8988T (cell line): ENCODE measurements at regions not wholly inside any gene's neighbourhood (a gene's known extent, or its start where the extent isn't known, plus 50 kb on each side); places are given as distances from the start of the nearest gene placed in this dataset.

ENCODE experiments used
- DNase-seq: peaks from one replicate; pipeline ENCODE4 v3.0.0; 2011

DNA sequence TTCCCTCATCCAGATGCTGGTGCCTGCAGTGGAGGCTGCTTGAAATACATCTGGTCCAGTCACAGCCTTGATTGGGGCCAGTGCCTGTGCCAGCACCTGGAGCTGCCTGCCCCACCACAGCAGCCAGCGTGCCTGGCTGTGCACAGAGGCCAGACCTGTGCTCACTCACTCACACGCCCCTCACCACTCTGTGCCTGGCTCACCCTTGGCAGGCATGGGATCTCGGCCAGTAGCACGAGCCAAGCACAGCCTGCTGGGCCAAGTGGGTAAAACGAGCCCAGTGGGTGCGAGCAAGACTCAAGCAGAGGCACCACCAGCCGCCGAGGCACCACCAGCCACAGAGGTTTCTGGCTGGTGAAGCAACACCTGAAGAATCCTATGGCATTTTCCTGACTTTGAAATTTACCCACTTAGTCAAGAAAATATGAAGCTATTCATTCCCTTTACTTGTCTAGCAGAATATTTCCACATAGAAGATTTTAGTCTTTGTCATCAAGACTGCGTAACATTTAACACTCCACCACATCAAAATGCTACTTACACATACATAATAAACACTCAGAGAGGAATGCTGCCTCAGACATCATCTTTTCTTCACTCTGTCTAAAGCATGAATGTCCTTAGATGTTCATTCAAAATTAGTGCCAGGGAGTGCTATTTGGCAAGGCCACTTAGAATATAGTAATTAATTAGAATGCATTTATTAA lies 424.3 kb upstream of the FAT3 start:
- no peak for DNase-seq

DNA sequence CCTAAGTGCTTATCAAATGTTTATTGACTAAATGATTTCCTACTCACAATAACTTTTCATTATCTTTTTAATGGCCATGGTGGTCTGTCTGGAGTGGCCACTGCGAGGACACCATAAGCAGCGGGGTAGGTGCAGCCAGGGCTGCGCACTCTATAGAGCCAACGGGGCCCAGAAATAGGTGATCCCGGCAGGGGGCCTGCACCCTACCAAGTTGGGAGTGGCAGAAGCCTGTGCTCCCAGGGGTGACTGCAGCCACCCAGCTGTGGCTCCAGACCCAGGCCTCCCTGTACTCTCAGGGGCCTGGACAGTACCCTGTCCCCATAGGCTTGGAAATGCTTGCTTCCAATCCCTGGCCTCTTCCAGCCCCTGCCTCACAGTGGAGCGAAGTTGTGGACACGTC lies 426.4 kb upstream of the FAT3 start:
- no peak for DNase-seq

DNA sequence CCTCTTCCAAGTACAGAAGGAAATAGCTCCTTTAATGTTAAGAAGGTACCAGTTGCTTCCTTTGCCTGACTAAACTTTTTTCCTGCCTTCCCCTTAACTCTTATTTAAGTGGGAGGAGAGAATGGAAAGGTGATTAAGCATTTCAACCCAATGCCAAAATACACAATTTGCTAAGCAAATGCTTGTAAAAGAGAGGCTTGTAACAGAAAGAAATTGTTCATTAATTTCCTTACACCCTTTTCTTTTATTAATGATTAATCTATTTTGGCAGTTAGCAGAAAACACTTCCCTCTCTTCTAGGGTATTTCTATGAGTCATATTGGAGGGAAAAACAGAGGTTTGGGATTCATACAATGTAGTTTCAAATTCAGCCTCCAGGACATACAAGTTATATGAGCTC lies 427.6 kb upstream of the FAT3 start:
- no peak for DNase-seq

DNA sequence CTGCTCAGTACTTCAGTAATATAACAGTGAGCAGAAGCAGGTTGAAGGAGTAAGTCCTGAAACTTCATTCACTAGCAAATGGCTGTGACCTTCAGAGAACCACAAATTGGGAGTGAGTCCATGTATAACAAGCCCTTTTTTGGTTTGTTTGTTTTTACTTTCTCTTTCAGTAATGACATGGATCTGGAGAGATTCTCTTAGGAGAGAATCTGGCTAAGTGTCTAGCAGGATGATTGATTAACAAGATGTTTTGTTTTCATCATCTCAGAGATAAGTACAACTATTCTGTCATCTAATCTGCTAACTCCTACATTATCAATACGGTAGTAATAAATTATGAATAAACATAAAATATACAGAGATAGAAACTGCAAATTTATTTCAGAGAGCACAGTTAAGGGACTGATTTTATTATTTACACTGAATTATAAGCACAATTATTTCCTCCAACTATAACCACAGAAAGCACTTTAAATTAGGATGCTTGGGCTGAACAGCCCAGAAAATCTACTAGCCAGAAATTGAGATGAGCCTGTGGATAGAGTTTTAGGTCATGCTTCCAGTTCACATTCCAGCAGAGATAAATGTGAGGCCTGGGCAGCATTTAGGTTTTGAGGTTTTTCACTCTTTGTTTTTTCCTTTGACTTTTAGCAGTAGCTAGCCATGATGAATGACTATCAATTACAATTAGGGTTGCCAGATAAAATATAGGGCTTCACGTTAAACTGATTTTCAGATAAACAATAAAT lies 429.3 kb upstream of the FAT3 start:
- no peak for DNase-seq

DNA sequence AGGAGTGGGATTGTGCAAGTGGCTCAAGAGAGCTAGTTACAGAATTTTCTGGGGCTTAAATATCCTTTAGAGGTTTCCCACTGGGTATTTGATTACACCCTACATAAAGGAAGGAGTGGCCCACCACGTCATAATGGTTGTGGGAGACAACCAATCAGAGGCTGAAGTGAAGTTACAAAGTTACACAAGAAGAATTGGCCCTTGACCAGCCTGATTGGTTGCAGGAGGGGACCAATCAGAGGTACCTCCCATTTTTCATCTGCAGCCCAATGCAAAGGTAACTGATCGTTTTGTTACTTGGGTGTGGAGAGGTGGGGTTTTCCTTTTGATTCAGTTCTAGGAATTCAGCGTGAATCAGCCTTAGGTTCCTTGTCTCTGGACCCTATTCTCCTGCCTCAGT lies 430.5 kb upstream of the FAT3 start:
- DNase-seq, result no peak

DNA sequence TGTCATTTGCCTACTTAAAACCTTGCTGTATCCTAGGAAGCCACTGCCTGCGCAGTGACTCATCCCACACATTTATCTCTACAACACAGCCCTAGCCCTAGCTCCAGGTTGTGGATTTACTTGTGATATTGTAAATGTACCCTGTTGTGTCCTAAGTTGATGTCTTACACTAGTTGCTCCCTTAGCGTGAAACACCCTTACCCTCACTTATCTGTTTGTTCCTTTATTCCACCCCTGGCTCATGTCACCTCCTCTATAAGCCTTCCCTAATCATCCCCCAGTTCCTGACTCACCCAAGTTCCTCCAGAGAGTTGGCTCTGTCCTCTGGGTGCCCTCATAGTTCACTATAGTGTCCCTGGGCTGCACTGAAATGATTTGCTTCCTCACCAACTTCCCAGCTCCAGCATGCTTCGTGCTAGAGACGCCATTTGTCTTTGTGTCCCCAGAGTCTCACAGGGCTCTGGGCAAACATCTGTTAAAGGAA lies 431.8 kb upstream of the FAT3 start:
- DNase-seq, result no peak

DNA sequence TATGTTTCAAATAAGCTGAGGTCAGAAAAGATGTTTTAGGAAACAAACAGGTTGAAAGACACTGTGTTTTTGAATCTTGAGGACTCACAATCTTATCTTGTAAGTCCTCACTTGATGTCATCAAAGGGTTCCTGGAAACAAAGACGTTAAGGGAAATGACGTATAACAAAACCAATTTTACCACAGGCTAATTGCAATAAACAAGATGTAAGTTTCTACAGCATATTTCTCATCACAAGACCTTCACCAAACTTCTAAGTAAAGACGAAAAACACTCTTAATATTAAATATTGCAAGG lies 433.5 kb upstream of the FAT3 start:
- no peak for DNase-seq

DNA sequence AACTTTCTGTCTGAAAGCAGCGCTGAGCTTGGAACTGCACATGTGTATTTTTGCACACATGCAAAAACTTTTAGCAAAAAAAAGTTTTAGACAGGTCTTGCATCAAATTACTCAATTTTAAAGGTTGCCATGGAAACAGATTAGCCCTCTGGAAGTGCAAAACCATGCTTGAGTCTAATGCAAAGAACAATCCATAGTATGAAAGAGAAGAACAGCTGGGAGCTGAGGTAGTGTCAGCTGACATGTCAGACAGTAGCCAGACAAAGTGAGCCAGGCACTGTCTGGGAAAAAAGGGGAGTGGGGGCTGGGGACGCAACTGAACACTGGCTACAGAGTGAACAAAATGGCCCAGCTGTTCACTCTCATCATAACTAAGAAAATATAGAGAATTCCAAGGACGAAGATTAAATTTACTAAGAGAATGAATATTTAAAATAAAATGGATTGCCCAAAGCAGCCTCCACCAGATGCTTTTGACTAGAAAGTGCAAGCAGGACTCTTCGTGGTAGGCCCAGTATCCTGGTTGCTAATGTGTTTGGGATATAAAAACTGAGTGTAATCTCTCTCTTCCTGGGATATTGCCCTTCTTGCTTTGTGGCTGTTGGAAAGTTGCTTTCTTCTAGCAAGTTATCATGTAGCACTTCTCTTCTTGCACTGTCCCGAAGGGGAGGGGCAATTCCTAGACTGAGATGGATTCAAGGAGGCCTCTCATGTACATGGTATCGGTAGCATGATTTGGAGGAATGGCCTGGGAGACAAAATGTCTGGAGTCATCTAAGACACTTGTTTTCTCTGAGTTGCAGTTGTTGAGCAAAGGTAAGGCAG lies 434.1 kb upstream of the FAT3 start:
- DNase-seq, result no peak

DNA sequence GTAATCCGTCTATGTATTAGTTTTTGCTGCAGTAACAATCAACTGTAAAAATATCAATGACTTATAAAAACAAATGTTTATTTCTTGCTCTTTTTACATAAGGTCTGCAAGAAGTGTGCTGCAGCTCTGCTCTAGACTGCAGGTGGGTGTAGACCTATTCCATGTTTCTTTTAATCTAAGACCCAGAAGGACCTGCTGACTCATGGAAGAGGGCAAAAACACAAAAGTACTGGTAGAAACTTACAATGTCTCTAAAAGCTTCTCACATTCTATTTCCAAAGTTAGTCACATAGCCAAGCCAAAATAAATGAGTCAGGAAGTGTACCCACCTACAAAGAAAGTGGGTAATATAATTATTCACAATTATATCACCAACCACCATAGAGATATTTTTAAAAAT lies 435.9 kb upstream of the FAT3 start:
- no peak for DNase-seq

DNA sequence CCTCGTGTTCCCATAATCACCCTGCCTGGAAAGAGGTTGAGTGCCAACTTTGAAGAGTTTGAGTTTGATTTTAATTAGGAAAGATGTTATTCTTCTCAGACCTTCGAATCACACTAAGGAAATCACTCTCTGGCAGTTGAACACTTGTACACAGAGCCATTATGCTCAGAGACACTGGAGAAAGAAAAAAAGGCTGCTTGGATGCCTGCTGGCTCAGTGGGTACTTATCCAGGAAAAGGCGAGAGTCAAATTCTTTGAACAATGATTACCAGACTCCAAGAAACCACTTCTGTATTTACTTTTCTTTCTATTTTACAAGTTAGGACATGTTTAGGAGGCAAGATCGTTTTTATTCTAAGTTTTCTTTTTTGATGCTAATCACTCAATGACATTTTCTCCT lies 438.5 kb upstream of the FAT3 start:
- DNase-seq, result no peak

DNA sequence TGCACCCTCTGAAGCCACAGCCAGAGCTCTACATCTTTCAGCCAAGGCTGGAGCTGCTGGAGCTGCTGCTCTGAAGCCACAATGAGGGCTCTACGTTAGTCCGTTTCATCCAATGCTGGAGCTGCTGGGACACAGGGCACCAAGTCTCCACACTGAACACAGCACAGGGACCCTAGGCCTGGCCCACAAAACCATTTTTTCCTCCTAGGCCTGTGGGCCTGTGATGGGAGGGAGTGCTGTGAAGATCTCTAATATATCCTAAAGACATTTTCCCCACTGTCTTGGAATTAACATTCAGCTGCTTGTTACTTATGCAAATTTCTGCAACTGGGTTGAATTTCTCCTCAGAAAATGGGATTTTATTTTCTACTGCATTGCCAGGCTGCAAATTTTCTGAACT lies 441.4 kb upstream of the FAT3 start:
- DNase-seq, result no peak

DNA sequence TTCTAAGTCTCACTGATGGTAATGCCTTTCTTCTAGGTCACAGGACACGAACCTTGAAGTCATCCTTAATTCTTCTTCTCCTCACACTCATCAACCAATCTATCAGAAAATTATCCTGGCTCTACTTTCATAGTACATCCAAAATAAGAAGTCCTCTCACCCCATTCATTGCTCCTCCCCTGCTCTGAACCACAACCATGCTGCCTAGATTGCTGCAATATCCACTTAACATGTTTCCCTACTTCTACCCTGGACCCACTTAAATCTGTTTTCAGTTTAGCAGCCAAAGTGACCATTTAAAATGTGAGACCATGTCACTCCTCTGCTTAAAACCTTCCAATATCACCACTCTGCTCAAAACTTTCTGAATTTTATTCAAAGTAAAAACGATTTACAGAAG lies 445.9 kb upstream of the FAT3 start:
- DNase-seq, result no peak

DNA sequence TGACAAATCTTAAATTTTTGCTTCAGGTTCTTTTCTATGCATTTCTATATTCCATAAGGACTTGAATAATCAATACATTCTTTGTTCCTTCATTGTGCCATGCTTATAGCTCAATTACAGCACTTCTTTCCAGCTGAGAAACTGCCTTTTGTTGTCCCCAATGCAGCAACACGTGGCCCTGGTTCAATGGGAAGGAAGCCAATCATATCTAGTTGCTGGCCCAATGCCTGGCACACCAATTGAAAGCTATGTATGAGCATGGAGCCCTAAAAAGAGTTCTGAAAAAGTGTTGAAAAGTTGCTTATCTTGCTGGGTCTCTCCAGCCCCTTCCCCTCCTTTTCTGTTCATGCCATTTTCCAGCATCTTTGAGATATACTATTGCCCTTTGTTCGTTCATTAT lies 448.0 kb upstream of the FAT3 start:
- DNase-seq, result no peak

DNA sequence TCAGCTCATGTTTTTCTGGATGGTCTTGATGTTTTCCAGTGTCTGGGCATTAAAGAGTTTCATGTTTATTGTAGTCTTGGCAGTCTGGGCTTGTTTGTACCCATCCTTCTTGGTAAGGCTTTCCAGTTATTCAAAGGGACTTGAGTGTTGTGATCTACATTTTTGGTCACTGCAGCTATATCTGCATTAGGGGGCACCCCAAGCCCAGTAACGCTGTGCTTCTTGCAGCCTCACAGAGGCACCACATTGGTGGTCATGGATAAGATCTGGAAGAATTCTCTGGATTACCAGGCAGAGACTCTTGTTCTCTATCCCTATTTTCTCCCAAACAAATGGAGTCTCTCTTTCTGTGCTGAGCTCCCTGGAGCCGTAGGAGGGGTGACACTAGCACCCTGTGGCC lies 451.5 kb upstream of the FAT3 start:
- no peak for DNase-seq

DNA sequence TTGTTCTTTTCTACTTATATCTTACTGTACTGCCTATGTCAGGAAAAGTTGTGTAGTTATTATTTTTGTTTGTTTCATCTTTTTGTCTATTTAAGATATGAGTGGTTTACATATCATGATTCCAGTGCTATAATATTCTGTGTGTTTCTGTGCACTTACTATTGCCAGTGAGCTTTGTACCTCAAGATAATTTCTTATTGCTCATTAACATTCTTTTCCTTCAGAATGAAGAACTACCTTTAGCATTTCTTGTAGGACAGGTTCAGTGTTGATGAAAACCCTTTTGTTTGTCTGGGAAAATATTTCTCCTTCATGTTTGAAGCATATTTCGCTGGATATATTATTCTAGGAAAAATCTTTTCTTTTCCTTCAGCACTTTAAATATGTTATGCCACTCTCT lies 452.7 kb upstream of the FAT3 start:
- DNase-seq, result no peak

DNA sequence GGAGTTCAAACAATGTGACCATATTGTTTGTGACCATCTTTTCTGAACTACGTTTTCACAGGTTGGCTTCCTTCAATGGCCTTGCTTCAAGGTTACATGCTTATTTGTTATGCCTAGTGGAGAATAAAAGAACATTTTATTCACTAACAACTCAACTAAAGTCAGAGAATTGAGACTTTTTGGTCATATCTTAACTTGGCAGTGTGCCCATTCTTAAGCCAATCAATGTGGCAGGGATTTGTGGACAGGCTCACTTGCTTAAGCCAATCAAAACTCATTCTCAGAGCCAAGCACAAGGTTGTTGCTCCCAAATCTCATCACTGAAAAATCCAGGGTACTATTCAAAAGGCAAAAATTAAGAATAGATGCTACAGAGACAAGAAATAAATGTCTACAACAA lies 455.8 kb upstream of the FAT3 start:
- no peak for DNase-seq

DNA sequence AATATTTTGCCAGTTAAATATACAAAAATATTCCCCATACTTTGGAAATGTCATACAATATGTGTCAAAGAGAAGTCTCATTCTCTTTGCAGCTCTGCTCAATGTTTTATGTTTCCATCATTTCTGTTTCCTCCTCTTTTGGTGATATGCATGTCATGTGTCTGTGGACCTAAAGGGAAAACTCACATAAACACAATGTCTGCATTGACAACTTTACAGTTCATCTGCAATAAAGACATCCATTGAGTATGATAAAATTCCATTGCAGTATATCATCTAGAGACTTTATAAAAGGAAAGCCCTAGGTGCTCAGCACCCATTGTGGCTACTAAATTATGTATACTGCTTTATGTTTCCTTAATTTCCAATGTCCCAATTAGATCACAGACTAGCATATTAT lies 461.3 kb upstream of the FAT3 start:
- DNase-seq, result no peak

DNA sequence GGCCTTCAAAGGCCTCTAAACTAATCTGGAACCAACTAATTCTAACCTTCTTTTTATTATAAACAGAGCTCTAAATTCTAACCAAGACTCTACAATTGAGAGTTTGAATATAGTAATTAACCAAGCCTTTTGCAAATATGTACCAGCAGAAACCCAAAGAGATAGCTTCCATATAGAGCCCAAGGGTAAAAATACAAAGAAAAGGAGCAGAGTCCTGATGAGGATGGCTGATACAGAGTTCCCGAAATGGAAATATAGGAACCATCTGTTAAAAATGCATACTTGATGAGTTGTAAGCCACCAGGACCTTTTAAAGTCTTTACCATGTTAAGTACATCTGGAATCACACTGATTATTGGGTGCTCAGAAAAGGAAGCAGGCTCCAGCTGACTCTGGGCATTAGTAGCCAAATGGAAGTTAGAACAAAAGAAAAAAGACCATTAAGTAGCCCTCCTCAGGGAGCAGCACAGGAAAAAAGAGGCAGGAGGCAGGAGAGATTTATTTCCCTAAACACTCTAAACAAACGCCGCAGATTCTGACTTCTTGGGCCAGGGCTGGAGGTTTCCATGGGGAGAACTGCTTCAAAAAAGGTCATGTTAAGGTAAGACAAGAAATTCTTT lies 463.1 kb upstream of the FAT3 start:
- no peak for DNase-seq

DNA sequence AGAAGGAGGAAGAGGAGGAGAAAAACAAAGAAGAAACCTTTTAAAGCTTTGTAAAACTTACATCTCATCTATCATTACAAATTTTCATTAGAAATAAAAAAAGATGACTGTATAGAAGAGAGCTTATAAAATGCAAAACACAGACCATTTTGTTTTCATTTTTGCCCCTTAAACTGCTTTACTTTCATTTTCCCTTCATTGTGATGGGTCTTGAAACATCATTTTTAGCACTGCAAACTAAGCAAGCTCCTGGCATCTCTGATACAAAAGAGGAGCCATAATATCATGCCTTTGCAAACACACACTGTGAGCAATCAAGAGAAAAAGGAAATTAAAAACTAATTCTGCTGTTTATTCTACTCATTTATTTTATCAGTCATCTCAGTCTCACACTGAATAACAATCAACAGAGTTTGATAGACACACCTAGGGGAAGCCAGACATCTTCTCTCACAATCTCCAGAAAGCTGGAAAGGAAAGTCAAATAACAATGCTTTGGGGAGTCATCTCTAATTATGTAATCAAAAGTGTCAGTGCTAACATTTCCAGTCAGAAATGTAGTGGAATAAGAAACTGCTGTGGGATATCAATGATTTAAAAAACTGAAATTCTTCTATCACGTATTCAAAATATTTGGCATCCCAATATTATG lies 467.7 kb upstream of the FAT3 start:
- no peak for DNase-seq

DNA sequence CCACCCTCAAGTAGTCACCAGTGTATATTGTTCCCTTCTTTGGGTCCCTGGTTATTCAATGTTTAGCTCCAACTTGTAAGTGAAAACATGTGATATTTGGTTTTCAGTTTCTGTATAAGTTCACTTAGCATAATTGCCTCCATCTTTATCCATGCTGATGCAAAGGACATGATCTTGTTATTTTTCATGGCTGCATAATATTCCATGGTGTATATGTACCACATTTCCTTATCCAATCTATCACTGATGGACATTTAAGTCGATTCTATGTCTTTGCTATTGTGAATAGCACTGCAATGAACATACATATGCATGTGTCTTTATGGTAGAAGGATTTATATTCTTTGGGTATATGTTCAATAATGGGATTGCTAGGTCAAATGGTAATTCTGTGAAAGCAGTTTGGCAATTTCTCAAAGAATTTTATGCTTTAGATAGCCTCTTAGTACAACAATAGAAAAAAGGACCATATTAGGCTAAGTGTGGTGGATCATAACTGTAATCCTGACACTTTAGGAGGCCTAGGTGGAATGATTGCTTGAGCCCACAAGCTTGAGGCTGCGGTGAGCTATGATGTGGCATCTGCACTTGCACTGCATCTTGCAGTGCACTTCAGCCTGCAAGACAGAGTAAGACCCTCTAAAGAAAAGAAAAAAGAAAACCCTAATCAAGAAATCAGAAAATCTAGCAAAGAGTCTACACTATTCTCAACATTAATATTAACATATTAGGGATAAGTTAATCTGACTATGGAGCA lies 468.5 kb upstream of the FAT3 start:
- no peak for DNase-seq

DNA sequence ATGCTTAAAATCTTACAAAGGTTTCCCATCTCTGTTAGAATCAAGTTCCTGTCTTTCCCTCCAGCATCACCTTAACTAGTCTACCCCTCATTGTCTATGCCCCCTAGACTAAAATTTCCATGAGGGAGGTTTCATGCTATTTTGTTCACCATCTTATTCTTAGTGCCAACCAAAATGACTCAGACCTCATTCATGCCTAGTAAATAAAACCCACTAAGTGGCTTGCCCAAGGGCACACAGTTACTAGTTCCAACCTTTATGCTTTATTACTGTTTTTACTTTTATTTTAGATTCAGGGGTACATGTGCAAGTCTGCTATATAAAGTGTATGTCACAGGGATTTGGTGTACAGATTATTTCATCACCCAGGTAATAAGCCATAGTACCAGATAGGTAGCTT lies 469.1 kb upstream of the FAT3 start:
- no peak for DNase-seq

DNA sequence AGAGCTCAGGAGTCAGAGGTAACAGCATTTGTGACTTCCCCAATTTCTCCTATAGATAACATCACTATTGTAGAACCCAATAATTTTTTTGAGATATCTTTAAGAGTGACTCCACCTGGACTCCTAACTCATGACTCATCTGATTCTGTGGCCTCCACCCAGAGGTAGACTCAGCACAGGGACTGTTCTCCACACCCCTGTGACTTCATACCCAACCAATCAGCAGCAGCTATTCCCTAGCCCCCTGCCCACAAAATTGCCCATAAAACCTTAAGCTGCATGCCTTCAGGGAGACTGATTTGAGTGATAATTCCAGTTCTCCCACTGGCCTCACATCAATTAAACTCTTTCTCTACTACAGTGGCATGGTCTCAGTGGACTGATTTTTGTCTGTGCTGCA lies 475.4 kb upstream of the FAT3 start:
- no peak for DNase-seq
